IMR-90 (cell line): ENCODE measurements at regions not wholly inside any gene's neighbourhood (a gene's known extent, or its start where the extent isn't known, plus 50 kb on each side); places are given as distances from the start of the nearest gene placed in this dataset.

Experiments used
- ATAC-seq: fragments of 200-7000 bp; cut with Tn5 transposase; 2 replicates; pipeline ENCODE4 v1.9.1; 2020; ENCODE audit warnings: low read depth, mild to moderate bottlenecking, moderate library complexity
- BruUV-seq: library from RNA; stranded (reverse); fragments of 400-500 nt; replicated peaks from 2 replicates; lab custom pipeline; 2021; lab: Mats Ljungman, UMichigan
- CTCF ChIA-PET: fragments of 300-600 bp; formaldehyde crosslinking; extraction: SDS; loops from one replicate; lab custom pipeline; 2021; ENCODE audit warnings: antibody characterized with exemption; lab: Yijun Ruan, JAX
- POLR2A ChIA-PET: fragments of 300-600 bp; sonication (Branson Sonifier 250); formaldehyde crosslinking; loops from one replicate; lab custom pipeline; 2022; ENCODE audit warnings: antibody characterized with exemption; ENCODE audit not compliant: unreplicated experiment; lab: Charles Lee
- DNase-seq: peaks from one replicate; pipeline ENCODE4 v3.0.0; 2013
- H2AFZ ChIP-seq: replicated peaks from 2 replicates; pipeline ENCODE3; 2013; ENCODE audit warnings: low read length, mild to moderate bottlenecking; ENCODE audit not compliant: poor library complexity
- H2AK5ac ChIP-seq: 2 replicates; pipeline ENCODE4 v1.6.1; 2013; ENCODE audit warnings: low read depth, low read length, inconsistent platforms
- H2AK9ac ChIP-seq: replicated peaks from 2 replicates; pipeline ENCODE3; 2013; ENCODE audit warnings: mild to moderate bottlenecking, low read depth, low read length, moderate library complexity; ENCODE audit not compliant: poor library complexity
- H2BK120ac ChIP-seq: 2 replicates; pipeline ENCODE4 v1.6.1; 2013; ENCODE audit warnings: low read depth, low read length, inconsistent platforms
- H2BK15ac ChIP-seq: 3 replicates; pipeline ENCODE4 v1.6.1; 2013; ENCODE audit warnings: low read depth, low read length, inconsistent platforms
- H2BK20ac ChIP-seq: 2 replicates; pipeline ENCODE4 v1.6.1; 2013; ENCODE audit warnings: low read depth, mild to moderate bottlenecking, inconsistent platforms, low read length, moderate library complexity
- H2BK5ac ChIP-seq: 2 replicates; pipeline ENCODE4 v1.6.1; 2013; ENCODE audit warnings: mild to moderate bottlenecking, low read depth, low read length, inconsistent platforms; ENCODE audit not compliant: poor library complexity, severe bottlenecking
- H3K14ac ChIP-seq: replicated peaks from 2 replicates; pipeline ENCODE4 v1.6.1; 2013; ENCODE audit warnings: low read depth, low read length, inconsistent platforms
- H3K18ac ChIP-seq: 2 replicates; pipeline ENCODE4 v1.6.1; 2013; ENCODE audit warnings: low read depth, low read length, control low read depth
- H3K23ac ChIP-seq: 2 replicates; pipeline ENCODE4 v1.6.1; 2013; ENCODE audit warnings: low read depth, low read length, inconsistent platforms
- H3K27ac ChIP-seq: 2 replicates; pipeline ENCODE4 v1.5.1; 2013; ENCODE audit warnings: mild to moderate bottlenecking, control low read depth, low read length; ENCODE audit not compliant: insufficient read depth
- H3K27me3 ChIP-seq: 2 replicates; pipeline ENCODE4 v1.6.1; 2013; ENCODE audit warnings: low read length; ENCODE audit not compliant: control insufficient read depth, insufficient read depth
- H3K36me3 ChIP-seq: 2 replicates; pipeline ENCODE4 v1.6.1; 2013; ENCODE audit warnings: low read length, mixed read lengths; ENCODE audit not compliant: control insufficient read depth, insufficient read depth
- H3K4ac ChIP-seq: 2 replicates; pipeline ENCODE4 v1.6.1; 2013; ENCODE audit warnings: low read depth, low read length, inconsistent platforms
- H3K4me1 ChIP-seq: 2 replicates; pipeline ENCODE4 v1.6.1; 2013; ENCODE audit warnings: low read length, mixed read lengths; ENCODE audit not compliant: control insufficient read depth, insufficient read depth
- H3K4me2 ChIP-seq: 2 replicates; pipeline ENCODE4 v1.6.1; 2013; ENCODE audit warnings: low read depth, mild to moderate bottlenecking, control low read depth, low read length, moderate library complexity
- H3K4me3 ChIP-seq: 2 replicates; pipeline ENCODE4 v1.5.1; 2013; ENCODE audit warnings: low read depth, mild to moderate bottlenecking, control low read depth, low read length, moderate library complexity; ENCODE audit not compliant: insufficient read depth
- H3K56ac ChIP-seq: 2 replicates; pipeline ENCODE4 v1.6.1; 2013; ENCODE audit warnings: low read length, inconsistent platforms; ENCODE audit not compliant: insufficient read depth; ENCODE audit errors: extremely low read depth
- H3K79me1 ChIP-seq, 2 experiments: 2 replicates each; pipeline ENCODE4 v1.6.1; 2013; ENCODE audit warnings: low read length in 2 of 2, inconsistent platforms in 1 of 2, low read depth in 1 of 2
- H3K9ac ChIP-seq: 2 replicates; pipeline ENCODE4 v1.6.1; 2013; ENCODE audit warnings: low read depth, low read length, control low read depth
- H3K9me1 ChIP-seq: 2 replicates; pipeline ENCODE4 v1.6.1; 2013; ENCODE audit warnings: low read length, inconsistent platforms; ENCODE audit not compliant: insufficient read depth
- H3K9me3 ChIP-seq: 2 replicates; pipeline ENCODE4 v1.6.1; 2013; ENCODE audit warnings: low read length; ENCODE audit not compliant: control insufficient read depth, insufficient read depth
- H4K20me1 ChIP-seq: 2 replicates; pipeline ENCODE4 v1.6.1; 2013; ENCODE audit warnings: low read length, inconsistent platforms; ENCODE audit not compliant: insufficient read depth
- H4K5ac ChIP-seq: 2 replicates; pipeline ENCODE4 v1.6.1; 2013; ENCODE audit warnings: mild to moderate bottlenecking, low read depth, low read length, control low read depth
- H4K8ac ChIP-seq, 2 experiments: 2 replicates each; pipeline ENCODE4 v1.6.1; 2013; ENCODE audit warnings: low read depth in 2 of 2, low read length in 2 of 2, control low read depth in 1 of 2, inconsistent platforms in 1 of 2
- H4K91ac ChIP-seq: 2 replicates; pipeline ENCODE4 v1.6.1; 2013; ENCODE audit warnings: low read depth, low read length, inconsistent platforms; ENCODE audit not compliant: insufficient read depth
- BHLHE40 ChIP-seq: fragments of 150-350 bp; IDR thresholded peaks from 2 replicates; pipeline ENCODE4 v1.6.1; 2016; ENCODE audit warnings: mild to moderate bottlenecking, low read depth, low read length
- CEBPB ChIP-seq: IDR thresholded peaks from 2 replicates; pipeline ENCODE4 v1.6.1; 2012; ENCODE audit warnings: low read depth, low read length, improper control_type of control experiment
- CHD1 ChIP-seq: IDR thresholded peaks from 2 replicates; pipeline ENCODE4 v1.6.1; 2012; ENCODE audit warnings: low read depth, low read length, improper control_type of control experiment
- CTCF ChIP-seq: conservative IDR thresholded peaks from 2 replicates; pipeline ENCODE4 v1.5.1; 2012; ENCODE audit warnings: mild to moderate bottlenecking, low read depth, low read length, improper control_type of control experiment
- ELK1 ChIP-seq: fragments of 150-350 bp; IDR thresholded peaks from 2 replicates; pipeline ENCODE4 v1.6.1; 2016; ENCODE audit warnings: low read depth, mild to moderate bottlenecking, low read length, moderate library complexity, borderline replicate concordance
- FOS ChIP-seq: fragments of 150-350 bp; IDR thresholded peaks from 2 replicates; pipeline ENCODE4 v1.6.1; 2016; ENCODE audit warnings: low read depth, low read length
- MAFK ChIP-seq: IDR thresholded peaks from 2 replicates; pipeline ENCODE4 v1.6.1; 2012; ENCODE audit warnings: low read depth, low read length, improper control_type of control experiment
- MAZ ChIP-seq: IDR thresholded peaks from 2 replicates; pipeline ENCODE4 v1.6.1; 2012; ENCODE audit warnings: low read depth, mild to moderate bottlenecking, low read length, improper control_type of control experiment, moderate library complexity, borderline replicate concordance
- MXI1 ChIP-seq: IDR thresholded peaks from 2 replicates; pipeline ENCODE4 v1.6.1; 2012; ENCODE audit warnings: low read depth, mild to moderate bottlenecking, low read length, moderate library complexity, borderline replicate concordance
- NFE2L2 ChIP-seq: fragments of 150-350 bp; IDR thresholded peaks from 2 replicates; pipeline ENCODE4 v1.6.1; 2016; ENCODE audit warnings: low read depth, mild to moderate bottlenecking, low read length
- POLR2A ChIP-seq: IDR thresholded peaks from 2 replicates; pipeline ENCODE4 v1.6.1; 2012; ENCODE audit warnings: mild to moderate bottlenecking, low read depth, low read length
- RAD21 ChIP-seq: IDR thresholded peaks from 2 replicates; pipeline ENCODE4 v1.6.1; 2012; ENCODE audit warnings: low read length, improper control_type of control experiment
- RCOR1 ChIP-seq: IDR thresholded peaks from 2 replicates; pipeline ENCODE4 v1.6.1; 2012; ENCODE audit warnings: mild to moderate bottlenecking, low read length, improper control_type of control experiment; ENCODE audit not compliant: insufficient replicate concordance
- RFX5 ChIP-seq: IDR thresholded peaks from 2 replicates; pipeline ENCODE4 v1.8.0; 2012; ENCODE audit warnings: low read depth, mild to moderate bottlenecking, low read length, moderate library complexity
- SMC3 ChIP-seq: fragments of 150-350 bp; IDR thresholded peaks from 2 replicates; pipeline ENCODE4 v1.6.1; 2016; ENCODE audit warnings: low read depth, mild to moderate bottlenecking, antibody characterized with exemption, low read length, moderate library complexity
- USF2 ChIP-seq: fragments of 150-350 bp; IDR thresholded peaks from 2 replicates; pipeline ENCODE4 v1.6.1; 2017; ENCODE audit warnings: mild to moderate bottlenecking, antibody characterized with exemption, low read length, low read depth
- WGBS, 2 experiments: methylation state at CpG; one replicate each; pipeline versions ENCODE4 v1.1.5 to v1.1.7; 2013; ENCODE audit warnings: missing lambda C conversion rate in 2 of 2; ENCODE audit not compliant: insufficient read length in 1 of 2; ENCODE audit errors: extremely low coverage in 2 of 2; 5-methylcytosine and 5-hydroxymethylcytosine counted together
- dilution Hi-C: fragments of 300-500 bp; cut with HindIII; formaldehyde crosslinking; loops from one replicate; pipeline ENCODE4 v1.14.3; 2018; ENCODE audit warnings: low sequenced_read_pairs; ENCODE audit not compliant: unreplicated experiment
- in situ Hi-C: fragments of 300-500 bp; cut with MboI; formaldehyde crosslinking; loops from 3 replicates; pipeline ENCODE4 v1.14.3; 2019; ENCODE audit warnings: low sequenced_read_pairs, inconsistent platforms, mixed read lengths
- intact Hi-C: fragments of 100-400 bp; cut with micrococcal nuclease; formaldehyde crosslinking; loops from 2 replicates; pipeline ENCODE4 v1.10.0; 2022

- in situ Hi-C loops (no loop called here), intact Hi-C loops (no loop called here), dilution Hi-C loops (no loop called here)
- H3K23ac ChIP-seq, result no peak overlapping the region
- POLR2A ChIA-PET, result no interaction called here
- H3K14ac ChIP-seq, result no peak overlapping the region
- H3K56ac ChIP-seq, result no peak overlapping the region
- TF ChIP-seq CEBPB (no peak), SMC3 (no peak), ELK1 (no peak), BHLHE40 (no peak), RAD21 (no peak), USF2 (no peak), MAZ (no peak), MAFK (no peak), FOS (no peak), CTCF (no peak), CHD1 (no peak), POLR2A (no peak), NFE2L2 (no peak), MXI1 (no peak), RCOR1 (no peak), RFX5 (no peak)
- H3K18ac ChIP-seq, result no peak overlapping the region
- no peak for DNase-seq
- no peak overlapping the region for H2AK5ac ChIP-seq
- H2BK15ac ChIP-seq, result no peak overlapping the region
- no peak overlapping the region for H4K8ac ChIP-seq
- H2BK120ac ChIP-seq, result no peak overlapping the region
- no peak overlapping the region for H3K4me2 ChIP-seq
- no peak for ATAC-seq
- no peaks in the 10 kb centered on the region for H3K4me1 ChIP-seq
- no peak overlapping the region for H3K9ac ChIP-seq
- no peaks in the 10 kb centered on the region for H3K27me3 ChIP-seq
- no peak overlapping the region for H2AFZ ChIP-seq
- no peak overlapping the region for H2AK9ac ChIP-seq
- H2BK5ac ChIP-seq, result no peak overlapping the region
- no peaks in the 10 kb centered on the region for H3K36me3 ChIP-seq
- no peaks in the 10 kb centered on the region for H4K20me1 ChIP-seq
- H3K27ac ChIP-seq, result no peak overlapping the region
- H3K4me3 ChIP-seq, result no peak overlapping the region
- no peaks in the 10 kb centered on the region for H3K9me1 ChIP-seq
- H2BK20ac ChIP-seq, result no peak overlapping the region
- CTCF ChIA-PET, result interaction anchor here (1.0 kb wide), 1 partner anchor 600 kb away, joined by 3 read pairs; no protein-coding TSS in a partner anchor
- H3K9me3 ChIP-seq, result no peaks in the 10 kb centered on the region
- no TSS peak for BruUV-seq
- H4K5ac ChIP-seq, result no peak overlapping the region
- no peaks in the 10 kb centered on the region for H3K79me1 ChIP-seq
- no peak overlapping the region for H4K91ac ChIP-seq
- H3K4ac ChIP-seq, result no peak overlapping the region
- 67% methylated on average over 1 of the region's 4 CpGs; no CpG with 5 or more reads in 1 of the 2 experiments for WGBS, 2 experiments
Observed at GRCh38 chr1:196056966-196057365, 551.3 kb downstream of the KCNT2 start.
